NCI-H1105 treated with DMSO at 0.1 percent for 48 hours (cell line): ENCODE measurements at regions not wholly inside any gene's neighbourhood (a gene's known extent, or its start where the extent isn't known, plus 50 kb on each side); places are given as distances from the start of the nearest gene placed in this dataset.
"Not testable (repeated sequence)": the region's sequence is repeated elsewhere in the genome, so short reads cannot be mapped to it uniquely, and the experiment has no call there.

Experiments
- DNase-seq: peaks from one replicate; lab custom pipeline; 2025; lab: John Stamatoyannopoulos, UW

DNA sequence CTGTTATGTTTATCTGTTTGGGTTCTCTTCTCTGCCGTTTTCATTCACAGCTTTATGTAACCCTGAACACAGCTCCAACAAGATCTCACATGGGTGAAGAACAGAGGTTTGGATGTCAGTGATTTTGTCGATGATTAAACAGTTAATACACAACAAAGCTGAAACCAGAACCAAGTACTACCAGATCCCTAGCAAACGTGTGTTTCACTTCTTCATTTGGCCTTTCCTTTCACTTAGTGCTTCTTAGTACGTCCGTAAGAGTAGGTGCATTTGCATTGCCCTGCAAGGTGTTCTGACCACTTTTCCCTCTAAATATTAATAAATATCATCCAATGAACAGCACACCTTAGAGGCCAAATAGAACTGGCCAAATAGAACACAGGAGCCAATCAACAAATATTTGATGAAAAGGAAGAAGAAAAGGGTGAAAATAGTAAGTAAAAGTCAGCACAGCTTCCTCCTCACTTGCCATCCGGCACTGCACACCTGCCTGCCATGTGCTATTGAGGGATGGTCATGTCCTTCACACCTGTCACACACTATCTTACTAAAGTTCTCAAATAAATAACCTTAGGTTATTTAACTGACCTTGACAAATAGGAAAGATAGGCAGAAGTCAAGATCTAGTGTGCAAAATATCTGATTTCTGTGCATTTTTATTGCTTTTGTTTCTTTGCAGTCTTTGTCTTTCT lies 252.6 kb upstream of the ANKRD30A start:
- no peak for DNase-seq

DNA sequence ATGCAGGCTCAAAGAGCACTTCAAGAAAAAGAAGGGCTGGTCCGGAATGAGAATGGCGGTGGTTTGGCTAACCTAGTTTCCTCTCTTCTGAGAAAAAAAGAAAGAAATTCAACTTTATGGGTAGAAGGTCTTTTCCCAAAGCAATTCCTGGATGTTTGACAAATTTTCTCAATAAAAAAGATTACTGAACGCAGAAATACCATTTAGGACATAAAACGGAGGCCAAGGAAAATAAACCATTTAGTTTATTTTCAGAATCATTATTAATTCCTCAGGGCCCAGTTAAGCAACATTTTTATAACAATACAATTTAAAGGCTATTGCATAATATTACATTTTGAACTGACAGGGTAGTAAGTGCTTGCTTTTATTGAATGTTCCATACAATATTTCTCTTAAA lies 284.6 kb upstream of the ANKRD30A start:
- DNase-seq, result no peak

DNA sequence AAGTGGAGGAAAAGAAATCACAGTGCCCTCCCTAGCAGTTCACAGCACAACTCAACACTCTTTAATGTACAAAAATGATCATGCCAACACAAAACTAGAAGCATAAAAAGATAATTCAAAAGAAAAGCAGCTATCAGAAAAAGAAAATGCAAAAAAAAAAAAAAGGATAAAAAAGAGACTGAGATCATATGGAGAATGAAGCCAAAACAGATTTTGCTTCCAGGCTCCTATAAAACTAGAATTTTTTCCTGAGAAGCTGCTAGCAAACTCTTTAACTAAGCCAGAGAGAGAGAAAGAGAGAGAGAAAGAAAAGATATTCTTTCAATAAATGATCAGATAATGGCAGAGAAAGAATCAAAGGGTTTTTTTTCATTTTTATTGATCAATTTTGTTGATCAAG lies 288.0 kb upstream of the ANKRD30A start:
- DNase-seq, result no peak

DNA sequence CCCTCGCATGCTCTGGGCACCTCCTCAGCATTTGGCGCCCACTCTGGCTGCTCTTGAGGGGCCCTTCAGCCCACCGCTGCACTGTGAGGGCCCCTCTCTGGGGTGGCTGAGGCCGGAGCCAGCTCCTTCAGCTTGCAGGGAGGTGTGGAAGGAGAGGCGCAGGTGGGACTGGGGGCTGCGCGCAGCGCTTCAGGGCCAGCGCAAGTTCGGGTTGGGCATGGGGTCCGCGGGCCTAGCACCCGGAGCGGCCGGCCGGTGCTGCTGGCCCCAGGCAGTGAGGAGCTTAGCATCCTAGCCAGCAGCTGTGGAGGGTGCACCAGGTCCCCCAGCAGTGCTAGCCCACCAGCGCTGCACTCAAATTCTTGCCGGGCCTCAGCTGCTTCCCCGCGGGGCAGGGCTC lies 305.6 kb upstream of the ANKRD30A start:
- no peak for DNase-seq

DNA sequence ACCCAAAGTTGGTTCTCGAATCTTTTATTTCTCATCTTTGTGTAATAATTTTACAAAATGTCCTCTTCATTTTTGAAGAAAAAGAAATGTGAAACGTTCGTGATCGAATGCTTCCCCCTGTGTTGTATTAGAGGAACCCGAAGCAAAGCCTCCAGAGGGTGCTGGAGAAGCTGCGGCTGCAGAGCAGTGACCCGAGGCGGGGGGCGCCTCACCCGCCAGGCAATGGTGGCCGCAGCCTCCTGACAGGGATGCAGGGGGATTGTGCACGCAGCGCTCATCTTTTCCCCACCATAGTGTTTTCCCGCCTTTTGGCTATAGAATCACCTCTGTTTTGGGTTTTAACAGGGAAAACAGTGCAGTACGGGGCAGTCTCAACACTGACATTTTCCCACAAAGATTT lies 307.5 kb upstream of the ANKRD30A start:
- no peak for DNase-seq

DNA sequence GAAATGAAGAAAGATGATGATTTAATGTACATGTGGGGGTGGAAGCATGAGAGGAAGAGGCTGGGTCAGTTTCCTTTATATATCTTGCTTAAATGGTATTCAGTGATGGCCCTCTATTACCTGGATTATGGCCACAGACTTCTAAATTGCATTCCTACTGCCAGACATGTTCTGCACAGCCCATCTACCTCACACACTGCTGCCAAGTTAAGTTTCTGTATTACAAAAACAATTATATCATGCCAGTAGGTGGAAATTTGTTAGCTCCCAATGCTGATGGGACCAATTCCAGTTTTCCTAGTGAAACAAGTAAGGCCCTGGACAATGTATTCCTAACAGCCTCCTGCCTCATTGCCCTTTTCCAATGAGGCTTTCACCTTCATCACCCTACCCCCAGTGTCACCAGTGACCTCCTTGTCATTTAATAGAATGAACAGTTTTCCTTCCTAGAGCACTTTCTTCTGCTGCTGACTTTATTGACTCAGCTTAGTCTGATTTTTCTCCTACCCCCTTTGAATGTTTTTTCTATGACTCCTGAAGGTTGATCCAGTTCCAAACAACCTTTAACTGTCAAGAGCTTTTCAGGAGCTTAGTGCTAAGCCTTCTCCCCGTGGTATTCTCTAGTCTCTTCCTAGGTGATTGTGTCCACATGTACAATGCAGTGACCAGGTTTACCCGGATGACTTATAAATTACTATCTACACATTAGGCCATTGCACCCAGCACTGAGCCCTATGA lies 316.6 kb upstream of the ANKRD30A start:
- no peak for DNase-seq

DNA sequence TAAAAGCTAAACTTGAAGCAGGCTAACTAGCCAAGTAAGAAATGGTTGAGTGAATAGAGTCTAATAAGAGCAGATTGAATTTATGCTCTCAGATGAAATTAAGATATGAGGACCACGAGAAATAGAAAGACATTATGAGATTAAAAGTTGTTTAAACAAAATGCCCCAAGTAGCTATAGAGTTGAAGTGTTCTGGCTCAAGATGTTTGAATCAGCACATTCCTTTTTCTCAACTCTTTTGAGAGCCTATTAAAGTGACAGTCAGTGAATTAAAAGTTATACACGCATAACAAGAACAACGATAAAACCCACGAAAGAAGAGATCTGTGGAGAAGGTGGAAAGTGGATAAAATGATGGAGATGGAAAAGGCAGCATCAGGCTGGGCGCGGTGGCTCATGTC lies 322.2 kb upstream of the ANKRD30A start:
- DNase-seq, result no peak

DNA sequence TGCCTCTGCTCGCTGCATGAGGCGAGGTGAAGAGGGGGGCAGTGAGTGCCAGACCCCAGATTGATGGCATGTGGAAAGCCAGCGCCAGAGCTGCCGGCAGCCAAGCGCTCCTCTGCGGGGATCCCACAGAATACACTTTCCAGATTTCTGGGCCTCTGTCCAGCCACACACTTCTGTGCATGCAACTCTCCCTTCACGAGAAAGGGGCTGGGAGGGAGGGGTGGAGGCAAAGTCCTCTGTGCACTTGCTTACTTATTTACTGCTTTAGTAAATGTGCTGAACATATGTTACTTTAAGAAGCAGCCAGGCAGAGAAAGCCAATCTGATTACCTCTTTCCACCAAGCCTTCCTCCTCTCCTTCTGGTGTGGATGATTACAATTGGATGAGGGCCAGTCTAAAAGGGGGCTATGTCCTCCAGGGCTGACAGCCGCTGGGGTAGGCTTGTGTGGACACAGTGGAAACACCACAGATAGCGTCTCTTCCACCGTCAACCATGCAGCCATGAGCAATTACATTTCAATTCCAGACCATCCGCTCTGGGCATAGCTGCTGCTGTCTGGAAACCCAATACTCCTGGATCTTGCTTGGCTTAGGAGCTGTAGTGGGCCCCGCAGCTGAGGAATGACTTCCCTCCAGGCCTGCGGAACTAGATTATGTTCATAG lies 322.8 kb upstream of the ANKRD30A start:
- no peak for DNase-seq

DNA sequence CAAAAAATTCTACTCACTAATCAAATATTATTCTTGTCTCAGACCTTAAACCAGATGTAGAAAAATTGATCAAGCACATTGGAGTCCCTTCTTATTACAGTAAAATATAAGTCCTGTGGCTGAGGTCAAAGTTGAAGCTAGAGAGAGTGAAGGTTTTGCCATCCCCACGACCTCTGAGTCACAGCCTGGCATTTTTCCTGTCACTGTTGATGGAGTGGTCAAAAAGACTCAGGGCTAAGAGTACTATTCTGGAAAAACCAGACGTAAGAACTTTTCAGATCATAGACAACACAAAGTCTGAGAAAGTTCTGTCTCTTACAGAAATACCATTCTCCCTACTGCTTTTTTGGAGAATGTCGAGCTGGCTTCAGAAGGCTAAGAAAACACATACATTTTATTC lies 323.7 kb upstream of the ANKRD30A start:
- no peak for DNase-seq

DNA sequence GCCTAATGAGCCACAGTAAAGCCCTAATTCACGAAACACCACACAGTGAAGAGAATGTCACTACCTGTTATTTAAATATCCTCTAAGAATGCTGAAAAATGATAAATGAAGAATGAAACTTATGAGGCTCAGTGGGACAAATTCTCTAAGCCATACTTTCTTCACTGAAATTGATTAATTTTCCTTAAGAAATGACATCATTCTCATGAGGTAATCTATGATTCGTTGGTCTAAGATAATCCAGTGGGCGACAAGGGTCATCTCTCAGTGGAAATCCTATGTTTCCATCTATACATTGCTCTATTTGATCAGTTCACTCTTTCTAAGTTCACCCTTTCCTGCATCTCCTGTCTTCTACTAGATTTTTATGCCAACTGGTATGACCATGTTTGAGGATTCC lies 330.4 kb upstream of the ANKRD30A start:
- no peak for DNase-seq

DNA sequence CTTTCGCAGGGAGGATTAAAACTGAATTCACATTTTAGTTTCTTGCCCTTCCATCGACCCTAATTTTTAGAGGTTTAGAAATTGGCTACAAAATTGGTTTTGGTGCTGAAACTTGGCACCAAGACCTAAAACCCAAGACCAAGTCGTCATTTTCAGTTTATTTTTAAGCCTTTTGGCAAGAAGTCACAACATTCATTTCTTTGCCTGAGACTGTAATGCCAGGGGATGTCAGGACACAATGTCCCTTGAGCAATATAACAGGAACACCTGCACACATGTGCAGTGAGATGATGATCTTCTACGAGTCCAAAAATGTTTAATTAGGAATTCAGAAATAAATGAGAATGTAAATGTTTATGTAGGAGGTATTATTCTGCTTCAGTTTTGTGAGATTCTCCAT lies 335.4 kb upstream of the ANKRD30A start:
- DNase-seq, result no peak

DNA sequence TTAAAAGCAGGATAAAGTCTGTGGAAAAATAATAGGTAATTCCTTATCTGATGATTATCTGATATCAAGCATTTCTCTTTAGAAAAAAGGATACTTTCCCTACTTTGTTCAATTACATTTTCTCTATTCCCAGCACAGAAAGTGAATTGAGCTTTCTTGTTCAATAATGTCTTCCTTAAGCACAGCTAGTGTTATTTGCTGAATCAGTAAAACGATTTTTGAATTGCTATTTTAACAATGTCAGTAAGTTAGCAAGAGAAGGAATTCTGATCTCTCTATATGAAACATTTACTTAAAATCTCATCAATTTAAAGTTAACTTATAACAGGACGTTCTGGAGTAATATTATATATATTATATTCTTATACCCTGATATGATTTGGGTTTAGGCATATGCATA lies 337.2 kb upstream of the ANKRD30A start:
- DNase-seq, result no peak

DNA sequence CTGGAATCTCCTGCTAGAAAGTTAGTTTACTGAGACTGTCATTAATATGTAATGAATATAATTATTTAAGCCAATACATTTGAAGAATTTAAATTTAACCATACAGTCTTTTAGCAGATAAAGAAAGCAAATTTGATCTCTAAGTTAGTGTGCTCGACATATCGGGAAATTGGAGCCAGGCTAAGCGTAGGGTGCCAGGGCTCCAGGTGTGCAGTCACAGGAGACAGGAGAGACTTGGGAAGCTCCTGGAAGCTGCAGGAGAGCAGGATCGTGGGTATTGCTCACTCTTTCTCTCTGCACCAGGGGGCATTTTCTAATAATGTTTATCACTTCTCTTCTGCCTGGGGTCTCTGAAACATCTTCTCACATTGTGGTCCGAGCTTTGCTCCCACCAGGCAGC lies 342.0 kb upstream of the ANKRD30A start:
- no peak for DNase-seq

DNA sequence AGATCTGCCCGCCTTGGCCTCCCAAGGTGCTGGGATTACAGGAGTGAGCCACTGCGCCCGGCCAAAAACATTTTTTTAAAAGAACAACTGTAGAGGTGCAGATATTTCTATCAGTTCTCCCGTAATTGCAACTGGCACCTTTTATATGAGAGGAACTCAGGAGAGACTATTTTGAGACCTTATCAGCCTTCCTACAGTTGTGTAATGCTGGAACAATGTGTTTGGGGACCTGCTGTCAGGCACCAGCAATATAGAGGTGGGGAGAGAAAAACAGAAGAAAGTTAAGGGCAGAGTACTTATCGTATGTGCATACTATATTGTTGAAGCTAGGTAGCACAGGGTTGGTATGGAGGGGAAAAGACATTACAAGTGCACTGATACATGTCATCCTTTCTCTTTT lies 343.8 kb upstream of the ANKRD30A start:
- no peak for DNase-seq

DNA sequence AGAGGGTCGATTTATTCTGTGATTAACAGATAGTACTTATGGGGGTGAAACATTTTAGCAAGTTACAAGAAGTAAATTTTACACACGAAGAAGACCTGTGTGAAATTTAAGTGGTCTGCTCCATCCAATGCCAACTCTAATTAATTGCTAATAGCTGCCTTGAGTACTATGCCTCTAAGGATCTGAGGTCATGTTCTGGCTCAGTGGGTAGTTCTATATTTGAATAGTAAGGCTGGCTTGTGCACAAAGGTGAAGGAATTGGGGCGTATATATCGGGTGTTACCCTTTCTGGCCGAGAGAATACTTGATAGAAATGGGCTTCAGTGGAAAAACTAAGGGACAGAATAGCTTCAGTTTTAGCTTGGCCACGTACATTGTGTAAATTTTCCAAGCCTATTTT lies 345.2 kb upstream of the ANKRD30A start:
- DNase-seq, result no peak

DNA sequence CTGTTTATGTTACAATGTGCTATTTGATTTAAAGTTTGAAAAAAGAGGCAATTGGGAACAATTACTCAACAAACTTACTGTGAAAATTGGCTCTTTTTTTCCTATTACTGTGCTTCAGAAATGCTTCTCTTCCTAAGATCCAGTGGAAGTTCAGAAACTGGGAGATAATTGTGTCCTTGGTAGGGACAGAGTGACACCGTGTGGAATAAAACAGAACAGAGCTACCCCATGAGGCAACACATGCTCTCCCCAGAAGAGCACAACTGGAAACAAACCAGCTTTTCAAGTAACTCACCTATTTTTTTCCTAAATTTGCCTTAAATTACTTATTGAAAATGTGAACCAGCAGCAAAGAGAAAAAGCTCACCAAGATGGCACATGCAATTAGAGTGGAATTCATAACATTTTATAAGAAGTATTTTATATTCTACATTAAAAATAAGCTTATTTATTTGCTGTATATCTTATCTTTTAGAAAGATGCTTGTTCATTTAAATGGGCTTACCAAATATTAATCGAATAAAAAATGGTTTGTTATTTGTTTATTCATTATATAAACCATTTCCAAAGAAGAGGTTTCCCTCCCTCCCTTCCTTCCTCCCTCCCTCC lies 346.1 kb upstream of the ANKRD30A start:
- peak; percentile 36 for DNase-seq

DNA sequence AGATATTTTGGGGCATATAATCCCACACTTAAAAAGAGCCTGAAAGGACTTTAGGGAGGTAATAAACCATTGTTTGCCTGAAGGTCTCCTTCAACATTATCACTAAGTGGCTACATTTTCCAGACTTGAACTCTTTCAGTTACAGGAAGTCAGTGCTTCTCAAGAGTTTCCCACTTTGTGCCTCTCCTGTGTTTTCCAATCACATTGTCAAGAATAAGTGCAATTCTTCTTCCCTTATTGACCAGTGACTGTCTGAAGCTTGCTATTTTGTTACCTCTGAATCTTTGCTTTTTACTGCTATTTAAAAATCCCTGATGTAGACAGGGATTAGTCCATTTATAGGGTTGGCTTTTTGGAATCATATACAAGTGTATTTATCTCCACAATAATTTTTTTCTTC lies 346.7 kb upstream of the ANKRD30A start:
- no peak for DNase-seq

DNA sequence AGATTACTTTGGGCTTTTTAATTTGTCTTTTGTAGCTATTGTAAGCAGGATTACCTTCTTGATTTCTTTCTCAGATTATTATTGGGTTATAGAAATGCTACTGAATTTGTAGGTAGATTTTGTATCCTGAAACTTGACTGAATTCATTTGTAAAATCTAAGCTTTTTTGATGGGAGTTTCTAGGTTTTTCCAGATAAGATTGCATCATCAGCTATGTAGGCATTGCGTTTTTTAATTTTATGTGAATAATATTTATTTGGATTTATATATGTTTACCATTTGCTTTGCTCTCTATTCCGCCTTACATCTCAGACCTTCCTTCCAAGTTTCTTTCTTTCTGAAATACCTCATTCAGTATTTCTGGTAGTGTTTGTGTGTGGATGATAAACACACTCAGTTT lies 351.7 kb upstream of the ANKRD30A start:
- no peak for DNase-seq

DNA sequence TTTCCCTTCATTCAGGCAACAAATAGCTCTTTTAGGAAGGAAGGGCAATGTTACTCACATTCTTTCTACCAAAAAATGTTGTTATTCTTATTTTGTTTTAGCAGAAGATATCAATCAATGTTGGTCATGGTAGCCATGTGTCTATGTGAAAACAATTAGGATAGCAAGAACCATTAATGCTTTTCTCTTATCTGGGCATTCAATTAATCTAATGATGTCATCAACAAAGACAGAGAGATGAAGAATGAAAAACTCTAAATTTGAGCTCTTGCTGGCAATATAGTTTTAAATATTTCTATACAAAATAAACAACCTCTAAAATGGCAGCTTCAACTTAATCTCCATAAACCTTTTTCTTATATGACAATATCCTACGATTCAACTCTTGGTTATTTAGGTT lies 353.7 kb upstream of the ANKRD30A start:
- DNase-seq, result no peak

DNA sequence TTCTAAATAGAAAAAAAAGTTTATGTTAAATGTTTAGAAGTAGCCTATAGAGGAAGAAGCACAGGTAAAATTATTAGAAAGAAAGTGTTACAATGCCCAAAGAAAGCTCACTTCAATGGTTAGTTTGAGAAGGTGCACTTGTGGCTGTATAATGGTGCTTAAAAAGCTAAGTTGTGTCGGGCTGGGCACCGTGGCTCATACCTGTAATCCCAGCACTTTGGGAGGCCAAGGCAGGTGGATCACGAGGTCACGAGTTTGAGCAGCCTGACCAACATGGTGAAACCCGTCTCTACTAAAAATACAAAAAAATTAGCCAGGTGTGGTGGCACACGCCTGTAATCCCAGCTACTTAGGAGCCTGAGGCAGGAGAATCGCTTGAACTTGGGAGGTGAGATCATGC lies 355.7 kb upstream of the ANKRD30A start:
- DNase-seq, result not testable (repeated sequence)

DNA sequence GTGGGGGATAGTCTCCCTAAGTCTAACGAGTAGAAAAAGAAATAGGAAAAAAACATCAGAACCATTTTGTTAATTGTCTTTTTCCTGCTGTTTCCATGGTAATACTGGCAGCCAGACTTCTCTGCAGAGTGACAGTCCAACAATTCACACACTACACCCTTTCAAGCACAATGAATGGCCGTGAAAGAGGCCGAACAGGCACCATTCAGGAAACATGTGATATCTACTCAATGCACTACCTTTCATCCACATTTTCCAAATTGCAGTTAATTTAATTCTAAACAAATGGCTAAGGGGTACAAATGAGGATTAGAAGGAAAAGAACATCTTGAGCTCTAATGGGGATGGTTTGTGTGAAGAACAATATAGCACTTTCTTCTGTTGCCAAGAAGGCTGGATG lies 358.5 kb upstream of the ANKRD30A start:
- no peak for DNase-seq

DNA sequence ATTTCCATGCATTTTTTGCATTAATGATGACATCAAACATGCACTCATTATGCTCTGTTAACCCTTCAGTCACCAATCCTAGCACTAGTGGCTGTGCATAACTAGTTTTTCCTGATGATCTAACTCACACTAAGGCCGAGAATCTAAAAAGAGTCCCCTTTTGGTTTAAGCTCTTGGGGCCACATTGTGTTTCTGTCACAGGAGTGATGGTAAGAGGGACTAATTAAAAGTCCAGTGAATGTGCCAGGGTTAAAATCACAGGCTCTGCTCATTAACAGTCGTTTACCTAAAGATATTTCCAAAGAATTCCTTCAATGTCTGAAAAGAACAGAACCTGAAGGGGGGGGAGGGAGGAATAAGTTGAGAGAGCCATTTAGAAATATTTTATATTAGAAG lies 359.0 kb upstream of the ANKRD30A start:
- no peak for DNase-seq

DNA sequence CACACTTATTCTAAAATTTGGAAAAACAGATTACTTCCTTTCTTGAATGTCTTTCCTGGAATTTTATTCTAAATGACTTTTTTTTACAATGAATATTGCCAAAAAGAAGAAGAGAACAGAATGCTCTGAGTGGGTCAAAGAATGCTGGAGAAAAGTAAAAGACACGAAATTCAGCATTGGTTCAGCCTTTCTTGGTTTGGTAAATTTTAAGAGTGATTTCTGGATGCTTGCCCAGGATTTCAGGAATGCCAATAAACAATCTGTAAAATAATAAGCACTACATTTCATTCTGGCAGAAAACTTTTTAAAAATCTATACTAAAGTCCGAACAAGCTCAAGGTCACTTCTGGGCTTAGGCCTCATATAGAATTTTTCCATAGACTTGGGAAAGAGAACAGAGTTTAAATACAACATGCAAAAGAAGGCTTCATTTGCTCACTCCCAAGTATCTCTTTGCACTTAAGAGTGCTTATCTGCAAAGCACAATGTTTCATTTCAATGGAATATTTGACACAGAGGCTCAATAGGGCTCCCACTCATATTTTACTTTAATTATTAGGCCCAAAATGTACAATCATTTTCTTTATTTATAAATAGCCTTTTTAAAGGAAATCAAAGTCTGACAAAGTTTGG lies 359.5 kb upstream of the ANKRD30A start:
- DNase-seq, result no peak
